ENCODE measurements at regions not wholly inside any gene's neighbourhood (a gene's known extent, or its start where the extent isn't known, plus 50 kb on each side); places are given as distances from the start of the nearest gene placed in this dataset.
"Not testable (repeated sequence)": the region's sequence is repeated elsewhere in the genome, so short reads cannot be mapped to it uniquely, and the experiment has no call there.

DNA sequence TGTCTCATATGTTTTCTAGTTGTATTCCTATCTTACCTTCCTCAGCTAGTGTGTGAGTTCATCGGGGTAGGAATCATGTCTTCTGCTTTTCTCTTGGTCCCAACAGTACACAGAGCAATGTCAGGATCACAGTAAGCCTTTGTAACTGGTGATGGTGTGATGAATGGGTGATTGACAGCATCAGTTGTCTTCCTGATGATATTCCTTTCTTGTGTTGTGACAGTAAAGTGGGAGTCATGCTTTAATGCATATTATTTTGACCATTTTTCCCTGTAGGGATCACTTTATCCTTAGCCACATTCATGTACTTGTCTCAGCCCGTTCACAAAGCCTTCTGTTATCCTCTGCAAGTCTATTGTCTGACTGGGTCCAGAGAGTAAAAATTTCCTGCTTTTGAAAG is 501.7 kb downstream of the UTRN start:
- no peak for ATAC-seq
- H3K27me3 Mint-ChIP-seq (ENCODE audit: low read depth): no peaks in the 10 kb centered on the region
- peaks cover 34% of the 10 kb centered on the region for H3K36me3 Mint-ChIP-seq (ENCODE audit: insufficient read depth)
- H3K9me3 Mint-ChIP-seq: no peaks in the 10 kb centered on the region
- no peak overlapping the region for H3K4me3 Mint-ChIP-seq
- DNase-seq: no peak
- H3K4me1 Mint-ChIP-seq (ENCODE audit: low read depth): no peaks in the 10 kb centered on the region

DNA sequence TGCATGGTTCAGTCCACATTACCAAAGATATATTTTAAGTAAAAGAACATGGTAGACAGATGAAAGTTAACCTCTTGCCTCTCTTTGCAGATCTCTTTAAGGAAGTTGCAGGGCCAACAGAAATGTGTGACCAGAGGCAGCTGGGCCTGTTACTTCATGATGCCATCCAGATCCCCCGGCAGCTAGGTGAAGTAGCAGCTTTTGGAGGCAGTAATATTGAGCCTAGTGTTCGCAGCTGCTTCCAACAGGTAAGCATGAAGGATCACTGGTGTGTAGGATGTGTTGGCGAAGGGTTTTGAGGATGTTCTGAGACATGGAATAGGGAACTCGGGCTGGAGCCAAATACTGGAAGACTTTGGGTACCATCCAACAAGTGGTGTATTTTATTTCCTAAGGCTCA is 508.6 kb downstream of the UTRN start:
- ATAC-seq: no peak
- H3K36me3 Mint-ChIP-seq (ENCODE audit: insufficient read depth): peaks cover 51% of the 10 kb centered on the region

DNA sequence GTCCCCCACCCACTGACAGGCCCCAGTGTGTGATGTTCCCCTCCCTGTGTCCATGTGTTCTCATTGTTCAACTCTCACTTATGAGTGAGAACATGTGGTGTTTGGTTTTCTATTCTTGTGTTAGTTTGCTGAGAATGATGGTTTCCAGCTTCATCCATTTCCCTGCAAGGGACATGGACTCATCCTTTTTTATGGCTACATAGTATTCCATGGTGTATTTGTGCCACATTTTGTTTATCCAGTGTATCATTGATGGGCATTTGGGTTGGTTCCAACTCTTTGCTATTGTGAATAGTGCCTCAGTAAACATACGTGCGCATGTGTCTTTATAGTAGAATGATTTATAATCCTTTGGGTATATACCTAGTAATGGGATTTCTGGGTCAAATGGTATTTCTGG is 509.9 kb downstream of the UTRN start:
- not testable (repeated sequence) for ATAC-seq

More for the DNA sequence above, 508.6 kb downstream of the UTRN start:
- no peak overlapping the region for H3K4me3 Mint-ChIP-seq
- no peaks in the 10 kb centered on the region for H3K4me1 Mint-ChIP-seq (ENCODE audit: low read depth)
- no peak for DNase-seq
- no peaks in the 10 kb centered on the region for H3K27me3 Mint-ChIP-seq (ENCODE audit: low read depth)
- peaks cover 18% of the 10 kb centered on the region for H3K9me3 Mint-ChIP-seq

DNA sequence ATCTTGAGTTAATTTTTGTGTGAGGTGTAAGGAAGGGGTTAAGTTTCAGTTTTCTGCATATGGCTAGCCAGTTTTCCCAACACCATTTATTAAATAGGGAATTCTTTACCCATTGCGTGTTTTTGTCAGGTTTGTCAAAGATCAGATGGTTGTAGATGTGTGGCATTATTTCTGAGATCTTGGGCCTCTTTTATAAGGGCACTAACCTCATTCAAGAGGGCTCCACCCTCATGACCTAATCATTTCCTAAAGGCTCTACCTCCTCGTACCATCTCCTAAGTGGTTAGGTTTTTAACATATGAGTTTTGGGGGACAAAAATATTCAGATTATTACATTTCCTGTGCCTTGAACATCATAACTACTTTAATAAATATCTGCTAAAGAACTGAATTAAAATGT is 510.9 kb downstream of the UTRN start:
- no peaks in the 10 kb centered on the region for H3K27me3 Mint-ChIP-seq (ENCODE audit: low read depth)
- H3K4me1 Mint-ChIP-seq (ENCODE audit: low read depth): no peaks in the 10 kb centered on the region
- DNase-seq: no peak
- H3K9me3 Mint-ChIP-seq: peaks cover 18% of the 10 kb centered on the region
- H3K36me3 Mint-ChIP-seq (ENCODE audit: insufficient read depth): peaks cover 56% of the 10 kb centered on the region
- H3K4me3 Mint-ChIP-seq: no peak overlapping the region
- ATAC-seq: no peak

More for the DNA sequence above, 509.9 kb downstream of the UTRN start:
- H3K9me3 Mint-ChIP-seq: peaks cover 18% of the 10 kb centered on the region
- not testable (repeated sequence) for H3K4me1 Mint-ChIP-seq (ENCODE audit: low read depth); DNase-seq; H3K4me3 Mint-ChIP-seq; H3K27me3 Mint-ChIP-seq (ENCODE audit: low read depth)
- H3K36me3 Mint-ChIP-seq (ENCODE audit: insufficient read depth): peaks cover 58% of the 10 kb centered on the region

DNA sequence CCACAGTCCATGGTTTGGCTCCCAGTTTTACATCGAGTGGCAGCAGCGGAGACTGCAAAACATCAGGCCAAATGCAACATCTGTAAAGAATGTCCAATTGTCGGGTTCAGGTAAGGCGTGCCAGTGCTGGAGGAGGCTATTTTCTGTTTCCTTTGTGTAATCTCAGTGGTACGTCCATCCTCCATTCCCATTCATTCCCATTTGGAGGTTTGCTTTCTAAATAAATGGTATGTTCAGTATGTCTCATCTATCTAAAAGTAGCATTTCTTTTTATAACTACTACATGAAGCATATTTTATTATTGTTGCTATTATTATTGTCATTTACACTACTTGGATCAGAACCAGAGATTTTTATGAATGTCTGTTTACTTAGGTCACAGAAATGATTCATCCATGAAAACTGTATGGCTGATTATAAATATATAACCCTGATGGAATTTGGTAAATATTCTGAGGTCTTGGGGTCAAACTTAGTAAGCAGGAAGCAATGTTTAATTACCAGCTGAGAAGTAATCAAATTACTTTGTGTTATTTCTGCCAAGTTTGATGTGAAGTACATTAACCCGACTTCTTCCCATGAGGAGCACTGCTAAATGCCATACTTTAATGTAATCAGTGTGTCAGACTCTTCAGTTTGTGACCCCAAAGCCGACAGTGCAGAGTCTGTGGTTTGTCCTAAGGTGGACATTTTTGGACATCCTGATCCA is 512.9 kb downstream of the UTRN start:
- Mint-ChIP-seq H3K4me1 (ENCODE audit: low read depth) (no peaks in the 10 kb centered on the region), H3K27me3 (ENCODE audit: low read depth) (no peaks in the 10 kb centered on the region), H3K4me3 (no peak overlapping the region), H3K9me3 (peaks cover 18% of the 10 kb centered on the region), H3K36me3 (ENCODE audit: insufficient read depth) (peaks cover 55% of the 10 kb centered on the region)
- ATAC-seq (no peak), DNase-seq (no peak)

DNA sequence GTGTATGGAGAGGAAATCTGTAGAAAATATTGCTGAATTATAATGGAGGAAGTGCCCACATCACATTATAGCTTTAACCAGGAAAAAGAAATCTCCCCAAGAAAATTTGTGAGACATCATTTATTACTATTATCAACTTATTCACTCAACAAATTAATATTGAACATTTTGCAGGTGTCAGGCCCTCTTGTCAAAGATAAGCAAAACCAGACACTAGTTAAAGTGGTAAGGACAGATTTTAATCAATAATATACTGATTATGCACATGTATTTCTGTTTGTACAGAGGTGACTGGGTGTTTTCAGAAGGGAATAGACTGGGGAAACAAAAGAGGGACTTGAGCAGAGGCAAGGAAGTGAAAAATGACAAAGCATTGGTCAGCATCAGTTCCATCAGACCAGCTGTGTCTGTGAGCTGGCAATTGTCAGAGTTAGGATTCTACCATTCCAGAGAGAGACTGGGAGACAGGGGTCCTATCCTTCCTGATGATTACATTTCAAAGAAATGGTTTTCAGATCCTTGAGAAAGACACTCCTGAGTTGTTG is 519.2 kb downstream of the UTRN start:
- H3K4me1 Mint-ChIP-seq (ENCODE audit: low read depth): peaks cover 2% of the 10 kb centered on the region
- no peaks in the 10 kb centered on the region for H3K9me3 Mint-ChIP-seq
- H3K36me3 Mint-ChIP-seq (ENCODE audit: insufficient read depth): peaks cover 49% of the 10 kb centered on the region
- no peak overlapping the region for H3K4me3 Mint-ChIP-seq
- no peak for ATAC-seq
- no peaks in the 10 kb centered on the region for H3K27me3 Mint-ChIP-seq (ENCODE audit: low read depth)
- DNase-seq: no peak

DNA sequence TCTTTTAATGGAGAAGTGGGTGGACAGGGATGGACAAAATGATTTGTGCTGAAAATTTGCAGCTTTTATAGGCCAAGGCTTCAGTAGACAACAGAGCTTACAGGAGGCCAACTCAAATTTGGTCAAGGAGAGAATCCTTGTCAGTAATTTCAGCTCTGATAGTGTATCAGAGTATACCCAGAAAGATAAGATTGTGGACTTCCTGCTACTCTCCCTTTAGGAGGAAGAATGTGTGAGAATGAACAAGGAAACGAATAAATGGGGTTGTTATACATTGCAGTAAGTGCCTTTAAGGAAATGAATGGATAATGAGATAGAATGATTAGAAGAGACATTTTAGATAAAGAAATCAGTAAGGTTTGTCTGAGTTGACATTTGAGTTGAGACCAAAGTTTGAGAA is 519.9 kb downstream of the UTRN start:
- ATAC-seq (no peak), DNase-seq (no peak)
- H3K27me3 Mint-ChIP-seq (ENCODE audit: low read depth): no peaks in the 10 kb centered on the region
- no peak overlapping the region for H3K4me3 Mint-ChIP-seq
- H3K36me3 Mint-ChIP-seq (ENCODE audit: insufficient read depth): peaks cover 51% of the 10 kb centered on the region
- no peaks in the 10 kb centered on the region for H3K9me3 Mint-ChIP-seq
- H3K4me1 Mint-ChIP-seq (ENCODE audit: low read depth): peaks cover 2% of the 10 kb centered on the region

DNA sequence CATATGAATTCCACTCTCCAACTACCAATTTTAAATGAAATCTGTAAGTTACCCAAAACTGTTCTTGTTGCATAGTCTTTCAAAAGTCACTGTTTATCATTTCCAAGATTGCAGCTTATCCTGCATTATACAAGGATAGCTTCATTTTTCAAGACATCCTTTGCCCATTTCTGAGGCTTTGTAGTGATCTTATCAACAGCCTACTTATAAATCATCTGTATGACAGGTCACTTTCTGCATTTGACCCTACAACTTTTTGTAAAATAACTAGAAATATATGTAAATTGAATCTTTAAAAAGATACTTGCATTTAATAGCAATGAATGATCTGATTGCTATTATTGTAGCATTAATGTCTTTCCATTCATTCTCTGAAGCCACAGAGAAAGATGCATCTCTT is 521.1 kb downstream of the UTRN start:
- DNase-seq: no peak
- Mint-ChIP-seq H3K36me3 (ENCODE audit: insufficient read depth) (peaks cover 52% of the 10 kb centered on the region), H3K4me3 (no peak overlapping the region), H3K27me3 (ENCODE audit: low read depth) (no peaks in the 10 kb centered on the region), H3K4me1 (ENCODE audit: low read depth) (peaks cover 2% of the 10 kb centered on the region), H3K9me3 (no peaks in the 10 kb centered on the region)
- no peak for ATAC-seq

DNA sequence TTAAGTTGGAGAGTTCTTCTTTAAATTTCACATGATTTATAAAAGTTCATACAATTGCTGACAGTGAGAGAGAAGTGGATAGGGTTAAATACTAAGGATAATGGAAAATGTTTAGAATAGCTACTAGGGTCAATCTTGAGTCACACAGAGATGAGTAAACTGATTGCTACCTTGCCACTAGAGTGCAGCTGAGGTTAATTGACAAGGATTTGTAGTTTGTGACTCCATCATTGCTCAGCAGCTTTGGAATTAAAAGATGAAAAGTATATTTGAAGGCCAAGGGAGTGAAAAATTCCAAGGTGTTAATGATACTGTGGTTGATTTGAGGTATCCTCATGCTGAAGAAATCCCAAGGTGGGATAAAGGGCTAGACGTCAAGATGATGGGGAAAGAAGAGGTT is 524.0 kb downstream of the UTRN start:
- Mint-ChIP-seq H3K36me3 (ENCODE audit: insufficient read depth) (peaks cover 50% of the 10 kb centered on the region), H3K4me3 (no peak overlapping the region), H3K4me1 (ENCODE audit: low read depth) (peaks cover 2% of the 10 kb centered on the region), H3K27me3 (ENCODE audit: low read depth) (no peaks in the 10 kb centered on the region), H3K9me3 (no peaks in the 10 kb centered on the region)
- no peak for DNase-seq
- no peak for ATAC-seq

DNA sequence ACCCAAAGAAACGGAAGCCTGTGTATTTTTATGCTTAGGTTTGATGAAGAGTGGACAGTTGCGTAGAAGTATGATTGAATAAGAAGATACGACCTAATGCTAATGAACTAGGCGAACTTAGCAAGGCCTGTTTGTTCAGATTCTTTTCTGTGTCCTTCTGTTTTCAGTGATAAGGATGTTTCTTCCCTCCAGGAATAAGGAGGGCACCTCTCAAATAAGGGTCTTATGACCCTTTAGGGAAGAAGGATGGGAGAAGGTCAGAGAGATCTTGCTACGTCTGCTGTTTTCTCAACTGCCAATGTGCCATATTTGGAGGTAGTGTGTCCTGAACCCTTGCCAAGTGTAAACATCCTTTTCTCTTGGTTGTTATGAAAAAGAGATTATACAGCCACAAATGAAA is 524.8 kb downstream of the UTRN start:
- Mint-ChIP-seq H3K9me3 (no peaks in the 10 kb centered on the region), H3K4me1 (ENCODE audit: low read depth) (peaks cover 2% of the 10 kb centered on the region), H3K4me3 (no peak overlapping the region), H3K36me3 (ENCODE audit: insufficient read depth) (peaks cover 41% of the 10 kb centered on the region), H3K27me3 (ENCODE audit: low read depth) (no peaks in the 10 kb centered on the region)
- ATAC-seq (no peak), DNase-seq (no peak)

DNA sequence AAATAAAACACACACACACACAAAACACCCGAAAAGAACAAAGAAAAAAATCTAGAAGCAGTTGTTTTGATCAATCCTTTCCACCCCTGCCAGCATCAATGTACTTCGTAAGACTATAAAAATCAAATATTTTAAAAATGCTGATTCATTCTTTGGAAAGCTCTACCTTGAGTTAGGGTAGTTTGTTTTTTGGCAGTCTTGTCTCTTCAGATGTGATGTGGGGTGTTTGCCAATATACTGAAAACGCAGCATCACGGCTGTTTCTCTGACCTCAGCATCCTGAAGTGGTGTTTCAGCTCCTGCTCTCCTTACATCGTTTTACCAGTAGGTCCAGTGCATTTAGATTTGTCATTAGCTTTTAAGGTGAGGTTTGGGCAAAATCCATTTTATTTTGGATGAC is 526.0 kb downstream of the UTRN start:
- Mint-ChIP-seq H3K4me3 (no peak overlapping the region), H3K27me3 (ENCODE audit: low read depth) (no peaks in the 10 kb centered on the region), H3K9me3 (no peaks in the 10 kb centered on the region), H3K4me1 (ENCODE audit: low read depth) (peaks cover 2% of the 10 kb centered on the region), H3K36me3 (ENCODE audit: insufficient read depth) (peaks cover 33% of the 10 kb centered on the region)
- DNase-seq: no peak
- no peak for ATAC-seq

DNA sequence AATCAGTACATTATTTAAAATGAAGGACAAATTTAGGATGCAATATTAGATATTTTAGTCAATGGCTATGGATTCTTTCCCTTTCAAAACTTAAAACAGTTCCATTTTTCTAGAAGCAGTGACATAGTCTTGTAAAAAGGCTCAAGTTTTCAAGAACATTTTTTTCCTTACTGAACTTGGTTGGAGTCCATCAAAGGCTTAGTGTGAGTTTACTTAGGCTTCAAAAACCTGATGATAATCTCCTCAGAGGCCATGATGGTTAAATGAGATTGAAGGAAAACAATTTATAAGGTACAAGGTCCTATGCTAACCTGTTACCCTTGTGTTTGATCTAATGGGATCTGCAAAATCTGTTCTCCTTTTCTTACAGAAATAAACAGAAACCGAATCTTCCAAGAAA is 531.8 kb downstream of the UTRN start:
- Mint-ChIP-seq H3K9me3 (no peaks in the 10 kb centered on the region), H3K36me3 (ENCODE audit: insufficient read depth) (peaks cover 23% of the 10 kb centered on the region), H3K4me1 (ENCODE audit: low read depth) (peaks cover 4% of the 10 kb centered on the region), H3K4me3 (no peak overlapping the region), H3K27me3 (ENCODE audit: low read depth) (no peaks in the 10 kb centered on the region)
- no peak for DNase-seq
- no peak for ATAC-seq

DNA sequence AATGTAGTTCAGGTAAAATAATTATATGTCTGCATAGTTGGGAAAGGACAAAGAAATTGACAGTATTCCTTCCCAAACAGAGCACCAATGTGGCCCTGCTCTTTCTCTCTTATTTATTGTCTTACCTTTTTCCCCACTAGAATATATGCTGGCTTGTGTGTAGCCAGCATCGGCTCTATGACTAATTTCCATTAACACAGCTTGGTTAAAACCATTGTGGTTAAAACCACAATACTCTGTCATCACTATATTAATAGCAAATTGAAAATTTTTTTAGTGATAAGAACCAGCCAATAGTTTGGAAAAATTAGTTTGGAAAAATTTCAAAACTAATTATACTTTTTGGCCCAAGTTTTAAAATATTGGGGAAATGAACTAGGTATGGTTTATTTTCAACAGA is 535.1 kb downstream of the UTRN start:
- H3K4me1 Mint-ChIP-seq (ENCODE audit: low read depth): peaks cover 4% of the 10 kb centered on the region
- no peak overlapping the region for H3K4me3 Mint-ChIP-seq
- H3K36me3 Mint-ChIP-seq (ENCODE audit: insufficient read depth): peaks cover 22% of the 10 kb centered on the region
- H3K27me3 Mint-ChIP-seq (ENCODE audit: low read depth): no peaks in the 10 kb centered on the region
- DNase-seq (no peak), ATAC-seq (no peak)
- no peaks in the 10 kb centered on the region for H3K9me3 Mint-ChIP-seq

DNA sequence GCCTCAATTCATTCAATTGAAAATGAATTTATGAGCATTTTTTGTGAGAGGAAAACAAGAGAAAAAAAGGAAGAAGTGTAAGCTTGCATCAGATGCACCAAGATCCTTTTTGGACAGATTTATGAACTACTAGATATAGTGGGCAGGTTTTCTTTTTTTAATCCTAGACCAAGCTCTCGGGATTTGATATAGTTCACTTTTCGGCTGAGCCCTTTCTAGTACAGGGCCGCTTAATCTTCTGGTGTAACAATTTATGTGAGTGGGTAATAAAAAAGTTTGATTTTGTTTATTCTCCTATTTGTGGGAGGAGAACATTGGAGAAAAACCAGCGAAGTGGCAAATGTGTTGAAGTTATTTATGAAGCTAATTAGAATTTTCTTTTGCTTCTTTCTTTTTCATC is 538.0 kb downstream of the UTRN start:
- Mint-ChIP-seq H3K27me3 (ENCODE audit: low read depth) (no peaks in the 10 kb centered on the region), H3K36me3 (ENCODE audit: insufficient read depth) (peaks cover 32% of the 10 kb centered on the region), H3K4me1 (ENCODE audit: low read depth) (peaks cover 4% of the 10 kb centered on the region), H3K4me3 (no peak overlapping the region), H3K9me3 (no peaks in the 10 kb centered on the region)
- ATAC-seq (no peak), DNase-seq (no peak)

DNA sequence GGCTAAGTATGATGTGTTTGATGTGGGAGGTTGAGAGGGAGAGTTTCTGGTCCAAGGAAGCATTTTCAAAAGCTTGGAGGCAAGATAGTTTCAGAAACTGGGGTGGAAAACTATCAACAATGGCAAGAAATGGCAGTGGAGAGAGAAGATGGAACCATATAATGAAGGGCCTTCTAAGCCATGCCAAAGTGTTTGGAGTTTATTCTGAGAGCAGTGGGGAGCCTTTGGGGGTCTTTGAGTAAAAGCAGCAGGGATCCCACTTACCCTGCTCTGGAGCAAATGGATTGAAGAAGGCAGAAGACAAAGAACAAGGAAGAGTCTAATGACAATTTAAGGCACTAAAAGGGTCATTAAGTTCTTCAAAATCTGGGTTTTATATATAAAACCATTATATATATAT is 538.9 kb downstream of the UTRN start:
- Mint-ChIP-seq H3K4me3 (no peak overlapping the region), H3K27me3 (ENCODE audit: low read depth) (no peaks in the 10 kb centered on the region), H3K4me1 (ENCODE audit: low read depth) (peaks cover 4% of the 10 kb centered on the region), H3K9me3 (no peaks in the 10 kb centered on the region), H3K36me3 (ENCODE audit: insufficient read depth) (peaks cover 31% of the 10 kb centered on the region)
- ATAC-seq (no peak), DNase-seq (no peak)

All from activated T-cell treated with anti-CD3 and anti-CD28 coated beads, Interleukin-2, amount 50 U/mL, for 4 hours (primary cell).